GM12878 (cell line): ENCODE measurements at regions not wholly inside any gene's neighbourhood (a gene's known extent, or its start where the extent isn't known, plus 50 kb on each side); places are given as distances from the start of the nearest gene placed in this dataset.

ENCODE experiments used
- ATAC-seq: fragments of 200-7000 bp; cut with Tn5 transposase; 3 replicates; pipeline ENCODE4 v1.9.1; 2020; ENCODE audit warnings: mild to moderate bottlenecking, moderate library complexity
- BruUV-seq: library from RNA; stranded (reverse); fragments of 400-500 nt; replicated peaks from 2 replicates; lab custom pipeline; 2021; lab: Mats Ljungman, UMichigan
- CTCF ChIA-PET: fragments of 300-600 bp; sonication (Branson Sonifier 250); formaldehyde crosslinking; extraction: SDS; loops from one replicate; lab custom pipeline; 2021; ENCODE audit warnings: inconsistent platforms; lab: Yijun Ruan, JAX
- POLR2A ChIA-PET: fragments of 350-600 bp; formaldehyde crosslinking; extraction: SDS; loops from one replicate; lab custom pipeline; 2021; ENCODE audit warnings: inconsistent platforms; lab: Charles Lee
- RAD21 ChIA-PET: fragments of 300-600 bp; sonication (Branson Sonifier 250); formaldehyde crosslinking; loops from one replicate; lab custom pipeline; 2023; ENCODE audit warnings: antibody characterized with exemption; ENCODE audit not compliant: unreplicated experiment; lab: Charles Lee
- SMC1A ChIA-PET: fragments of 300-600 bp; sonication (Branson Sonifier 250); formaldehyde crosslinking; loops from one replicate; lab custom pipeline; 2023; ENCODE audit not compliant: unreplicated experiment, uncharacterized antibody; lab: Charles Lee
- DNase-seq: peaks from one replicate; pipeline ENCODE4 v3.0.0-alpha.2; 2011; ENCODE audit warnings: low read depth, low spot score
- FAIRE-seq: peaks from 3 replicates; lab custom pipeline; 2011; peaks lifted over from hg19 to GRCh38; lab: Jason Lieb, UNC
- H2AFZ ChIP-seq: 2 replicates; pipeline ENCODE4 v1.6.0; 2011; ENCODE audit warnings: low read depth, low read length, control low read depth; ENCODE audit not compliant: control insufficient read depth
- H3K27ac ChIP-seq: 2 replicates; pipeline ENCODE4 v1.5.1; 2011; ENCODE audit warnings: control low read depth; ENCODE audit not compliant: control insufficient read depth, insufficient read depth
- H3K27me3 ChIP-seq, 2 experiments: replicated peaks in 1 of 2; 2 replicates each; pipeline versions ENCODE4 v1.6.0 to v1.6.1; 2011; ENCODE audit warnings: low read length in 1 of 2; ENCODE audit not compliant: control insufficient read depth in 2 of 2, insufficient read depth in 2 of 2
- H3K36me3 ChIP-seq, 2 experiments: 2 replicates each; pipeline ENCODE4 v1.5.1; 2011; ENCODE audit warnings: low read length in 1 of 2; ENCODE audit not compliant: control insufficient read depth in 2 of 2, insufficient read depth in 2 of 2
- H3K4me1 ChIP-seq: 2 replicates; pipeline ENCODE4 v1.6.1; 2011; ENCODE audit warnings: mild to moderate bottlenecking, low read length, moderate library complexity, mixed read lengths; ENCODE audit not compliant: control insufficient read depth, insufficient read depth
- H3K4me2 ChIP-seq: 2 replicates; pipeline ENCODE4 v1.6.0; 2011; ENCODE audit warnings: control low read depth; ENCODE audit not compliant: control insufficient read depth, insufficient read depth
- H3K4me3 ChIP-seq: fragments of 200-600 bp; sonication (generic); 2 replicates; pipeline ENCODE4 v1.5.1; 2016
- H3K79me2 ChIP-seq: 2 replicates; pipeline ENCODE4 v1.6.0; 2011; ENCODE audit warnings: low read length; ENCODE audit not compliant: control insufficient read depth, insufficient read depth
- H3K9ac ChIP-seq: 2 replicates; pipeline ENCODE4 v1.8.0; 2011; ENCODE audit warnings: low read length, control low read depth, mixed read lengths; ENCODE audit not compliant: control insufficient read depth, insufficient read depth
- H3K9me3 ChIP-seq: replicated peaks from 3 replicates; pipeline ENCODE4 v1.5.1; 2011; ENCODE audit warnings: mild to moderate bottlenecking, low read length; ENCODE audit not compliant: control insufficient read depth, insufficient read depth
- H4K20me1 ChIP-seq: 2 replicates; pipeline ENCODE4 v1.6.0; 2011; ENCODE audit not compliant: control insufficient read depth, insufficient read depth
- ASH2L ChIP-seq: fragments of 300-600, 200-600 bp; sonication (generic); IDR thresholded peaks from 2 replicates; pipeline ENCODE4 v1.6.1; 2017; ENCODE audit warnings: low read depth, mild to moderate bottlenecking, borderline replicate concordance
- EGR1 ChIP-seq, 2 experiments: IDR thresholded peaks; 1 replicate in 1 of 2; 2 replicates in 1 of 2; pipeline ENCODE4 v1.6.1; 2011 to 2012; ENCODE audit warnings: low read depth in 2 of 2, low read length in 2 of 2, borderline replicate concordance in 1 of 2, mild to moderate bottlenecking in 1 of 2, moderate library complexity in 1 of 2
- HDAC6 ChIP-seq: fragments of 200-600 bp; sonication (generic); IDR thresholded peaks from one replicate; pipeline ENCODE4 v1.8.0; 2017; ENCODE audit warnings: antibody characterized with exemption; ENCODE audit not compliant: unreplicated experiment
- MEF2B ChIP-seq: fragments of 450-650 bp; IDR thresholded peaks from 2 replicates; pipeline ENCODE4 v1.6.1; 2018; ENCODE audit warnings: mild to moderate bottlenecking, moderate library complexity; ENCODE audit not compliant: partially characterized antibody, poor library complexity, severe bottlenecking
- MTA3 ChIP-seq: IDR thresholded peaks from 2 replicates; pipeline ENCODE4 v1.6.1; 2012; ENCODE audit warnings: low read length, inconsistent platforms, borderline replicate concordance
- NFYA ChIP-seq: IDR thresholded peaks from 2 replicates; pipeline ENCODE4 v1.6.1; 2011; ENCODE audit warnings: low read depth, mild to moderate bottlenecking, low read length, improper control_type of control experiment, borderline replicate concordance
- TAF1 ChIP-seq: IDR thresholded peaks from 2 replicates; pipeline ENCODE4 v1.6.1; 2011; ENCODE audit warnings: mild to moderate bottlenecking, low read depth, low read length, borderline replicate concordance
- TARDBP ChIP-seq: IDR thresholded peaks from 2 replicates; pipeline ENCODE4 v1.6.1; 2016; ENCODE audit warnings: borderline replicate concordance
- WGBS: methylation state at CpG from one replicate; pipeline ENCODE4 v1.1.6; 2016; ENCODE audit warnings: low lambda C conversion rate; ENCODE audit not compliant: insufficient replicate concordance, insufficient coverage; ENCODE audit errors: missing lambda C conversion rate; 5-methylcytosine and 5-hydroxymethylcytosine counted together
- in situ Hi-C: fragments of 300-500 bp; cut with MboI; formaldehyde crosslinking; loops from 9 replicates; pipeline ENCODE4 v1.14.3; 2018; ENCODE audit warnings: mixed read lengths
- intact Hi-C: fragments of 100-400 bp; cut with micrococcal nuclease; formaldehyde crosslinking; loops from one replicate; pipeline ENCODE4 v1.14.2; 2022; ENCODE audit not compliant: unreplicated experiment

GRCh38 chr15:96702589-96702988 lies 372.1 kb downstream of the NR2F2 start:
- POLR2A ChIA-PET = no interaction called here
- no peak overlapping the region for H3K9ac ChIP-seq
- RAD21 ChIA-PET = interaction anchor here (0.7 to 1.5 kb wide), 3 partner anchors 124 to 797 kb away, joined by 3 to 7 read pairs (median 4); no protein-coding TSS in a partner anchor
- TF ChIP-seq TAF1 (no peak), NFYA (no peak), MEF2B (no peak), MTA3 (no peak)
- TF ChIP-seq, all 136 proteins: peak for 0
- Histone ChIP-seq H3K9me3 (no peaks in the 10 kb centered on the region), H3K4me3 (no peak overlapping the region), H4K20me1 (no peaks in the 10 kb centered on the region), H2AFZ (no peak overlapping the region), H3K79me2 (no peaks in the 10 kb centered on the region), H3K4me2 (no peak overlapping the region), H3K36me3 (no peaks in the 10 kb centered on the region), H3K27me3 (no peaks in the 10 kb centered on the region), H3K4me1 (no peaks in the 10 kb centered on the region), H3K27ac (no peak overlapping the region)
- in situ Hi-C loops (no loop called here), intact Hi-C loops (loop anchor here (10.0 kb wide), 1 partner anchor 542 kb away; no protein-coding TSS in a partner anchor)
- ChIA-PET CTCF (interaction anchor here (0.6 to 2.6 kb wide), 5 partner anchors 9 to 347 kb away, joined by 3 to 9 read pairs (median 5); no protein-coding TSS in a partner anchor), SMC1A (interaction anchor here (0.7 to 2.1 kb wide), 3 partner anchors 9 to 356 kb away, joined by 3 to 5 read pairs (median 4); no protein-coding TSS in a partner anchor)
- no peak for DNase-seq
- BruUV-seq = no TSS peak
- 25% methylated on average over 3 of the region's 4 CpGs for WGBS
- ATAC-seq = no peak
- FAIRE-seq = no peak

DNA sequence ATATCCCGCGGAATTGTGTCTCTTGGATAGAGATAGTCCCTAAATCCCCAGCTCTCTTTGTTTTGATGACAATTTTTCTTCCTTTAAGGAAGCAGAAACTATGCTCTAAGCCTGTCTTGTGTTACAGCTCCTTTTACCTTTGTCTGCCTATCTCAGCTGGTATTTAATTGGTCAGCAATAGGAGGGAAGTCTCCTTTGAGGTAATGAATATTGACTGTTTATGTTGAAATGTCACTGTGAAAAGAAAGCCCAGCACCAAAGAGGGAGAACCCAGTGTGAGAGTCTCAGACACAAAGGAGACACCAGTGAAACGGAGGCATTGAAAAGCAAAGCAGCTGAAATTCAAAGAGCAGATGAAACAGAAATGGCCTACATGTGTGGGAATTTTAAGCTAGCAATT lies 372.6 kb downstream of the NR2F2 start:
- CTCF ChIA-PET = interaction anchor here (0.8 to 2.6 kb wide), 6 partner anchors 9 to 532 kb away, joined by 3 to 9 read pairs (median 4); no protein-coding TSS in a partner anchor
- no TSS peak for BruUV-seq
- no peak overlapping the region for H2AFZ ChIP-seq

More for the DNA sequence above, 372.6 kb downstream of the NR2F2 start:
- H4K20me1 ChIP-seq = no peaks in the 10 kb centered on the region
- DNase-seq (no peak), FAIRE-seq (no peak), ATAC-seq (no peak)
- no peak overlapping the region for H3K27ac ChIP-seq
- no peaks in the 10 kb centered on the region for H3K27me3 ChIP-seq
- H3K36me3 ChIP-seq = no peaks in the 10 kb centered on the region
- H3K9me3 ChIP-seq = no peaks in the 10 kb centered on the region
- no peaks in the 10 kb centered on the region for H3K4me1 ChIP-seq
- SMC1A ChIA-PET = interaction anchor here (1.2 to 2.1 kb wide), 3 partner anchors 9 to 357 kb away, joined by 3 to 5 read pairs (median 4); no protein-coding TSS in a partner anchor
- no peaks in the 10 kb centered on the region for H3K79me2 ChIP-seq
- intact Hi-C loops = loop anchor here (10.0 kb wide), 1 partner anchor 542 kb away; no protein-coding TSS in a partner anchor
- RAD21 ChIA-PET = interaction anchor here (1.5 kb wide), 1 partner anchor 543 kb away, joined by 7 read pairs; no protein-coding TSS in a partner anchor
- H3K4me2 ChIP-seq = no peak overlapping the region
- H3K9ac ChIP-seq = no peak overlapping the region
- POLR2A ChIA-PET = interaction anchor here (0.6 kb wide), 1 partner anchor 382 kb away, joined by 4 read pairs; no protein-coding TSS in a partner anchor
- H3K4me3 ChIP-seq = no peak overlapping the region
- 1% methylated on average over 3 of the region's 3 CpGs for WGBS
- in situ Hi-C loops = no loop called here
- TF ChIP-seq EGR1 (IDR thresholded peaks at IDR 0.05; ENCODE audit: borderline replicate concordance in 1 of 2, low read depth in 2 of 2, low read length in 2 of 2) (no peak), ASH2L (no peak), HDAC6 (no peak), TARDBP (no peak)
